Medulla oblongata (tissue), 1 donor: ENCODE measurements at regions not wholly inside any gene's neighbourhood (a gene's known extent, or its start where the extent isn't known, plus 50 kb on each side); places are given as distances from the start of the nearest gene placed in this dataset.
"Not testable (repeated sequence)": the region's sequence is repeated elsewhere in the genome, so short reads cannot be mapped to it uniquely, and the experiment has no call there.

ENCODE experiments used
- DNase-seq: peaks from one replicate; pipeline ENCODE4 v3.0.0-alpha.2; 2015; ENCODE audit errors: extremely low spot score

- DNase-seq, result no peak
These were observed 742.5 kb upstream of the MDGA2 start for GRCh38 chr14:48417715-48418500.

- no peak for DNase-seq
These were observed 725.9 kb upstream of the MDGA2 start for GRCh38 chr14:48401321-48401720.

- DNase-seq, result peak; percentile 73
These were observed 723.4 kb upstream of the MDGA2 start for GRCh38 chr14:48398675-48399282.

- no peak for DNase-seq
These were observed 716.3 kb upstream of the MDGA2 start for GRCh38 chr14:48391661-48392060.

GRCh38 chr14:48390346-48390745 is 714.9 kb upstream of the MDGA2 start:
- no peak for DNase-seq

- DNase-seq, result no peak
These were observed 709.4 kb upstream of the MDGA2 start for GRCh38 chr14:48384821-48385220.

- no peak for DNase-seq
These were observed 707.6 kb upstream of the MDGA2 start for GRCh38 chr14:48382961-48383360.

- DNase-seq, result no peak
These were observed 703.1 kb upstream of the MDGA2 start for GRCh38 chr14:48378541-48378940.

GRCh38 chr14:48373981-48374380 is 698.6 kb upstream of the MDGA2 start:
- DNase-seq, result no peak

GRCh38 chr14:48350971-48351370 is 675.6 kb upstream of the MDGA2 start:
- no peak for DNase-seq

GRCh38 chr14:48349689-48350088 is 674.3 kb upstream of the MDGA2 start:
- DNase-seq, result no peak

GRCh38 chr14:48341069-48341468 is 665.7 kb upstream of the MDGA2 start:
- DNase-seq, result no peak

GRCh38 chr14:48333221-48333920 is 658.0 kb upstream of the MDGA2 start:
- no peak for DNase-seq

- DNase-seq, result no peak
These were observed 656.0 kb upstream of the MDGA2 start for GRCh38 chr14:48331421-48331820.

- no peak for DNase-seq
These were observed 650.1 kb upstream of the MDGA2 start for GRCh38 chr14:48325486-48325885.

- no peak for DNase-seq
These were observed 648.3 kb upstream of the MDGA2 start for GRCh38 chr14:48323665-48324064.

- DNase-seq, result no peak
These were observed 644.4 kb upstream of the MDGA2 start for GRCh38 chr14:48319823-48320222.

GRCh38 chr14:48304729-48305128 is 629.3 kb upstream of the MDGA2 start:
- DNase-seq, result no peak

GRCh38 chr14:48289701-48290100 is 614.3 kb upstream of the MDGA2 start:
- DNase-seq, result no peak

- not testable (repeated sequence) for DNase-seq
These were observed 609.8 kb upstream of the MDGA2 start for GRCh38 chr14:48285217-48285616.

GRCh38 chr14:48275301-48275700 is 599.9 kb upstream of the MDGA2 start:
- DNase-seq, result peak; percentile 88

- DNase-seq, result peak; percentile 49
These were observed 599.4 kb upstream of the MDGA2 start for GRCh38 chr14:48274826-48275225.

- not testable (repeated sequence) for DNase-seq
These were observed 592.5 kb upstream of the MDGA2 start for GRCh38 chr14:48267926-48268325.
